ENCODE measurements at regions not wholly inside any gene's neighbourhood (a gene's known extent, or its start where the extent isn't known, plus 50 kb on each side); places are given as distances from the start of the nearest gene placed in this dataset.
"Not testable (repeated sequence)": the region's sequence is repeated elsewhere in the genome, so short reads cannot be mapped to it uniquely, and the experiment has no call there.

- DNase-seq: no peak
Observed at GRCh38 chr11:50298182-50298988, 265.7 kb downstream of the OR4C45 start.

DNA sequence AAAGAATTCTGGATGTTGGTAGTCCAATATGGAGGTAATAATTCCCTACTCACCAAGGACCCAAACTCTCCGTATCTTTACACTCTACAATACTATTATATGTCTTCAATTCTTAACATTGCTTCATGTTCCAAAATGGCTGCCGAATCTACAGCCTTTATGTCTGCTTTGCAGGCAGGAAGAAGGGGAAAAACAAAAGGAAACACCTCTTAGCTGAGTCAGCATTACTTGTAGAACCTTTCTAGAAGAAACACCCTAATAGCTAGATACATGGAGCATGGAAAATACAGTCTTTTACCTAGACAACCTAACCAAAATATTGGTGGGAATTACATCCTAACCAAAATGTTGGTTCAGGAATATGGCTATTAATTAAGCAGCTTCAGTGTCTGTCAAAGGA, 298.0 kb downstream of the OR4C45 start:
- H3K4me3 Mint-ChIP-seq; CTCF ChIA-PET; H3K27ac Mint-ChIP-seq; DNase-seq; H3K4me1 Mint-ChIP-seq; H3K27me3 Mint-ChIP-seq; H3K36me3 Mint-ChIP-seq (ENCODE audit: low read depth); POLR2A ChIA-PET: not testable (repeated sequence)
- H3K9me3 Mint-ChIP-seq: peaks cover 40% of the 10 kb centered on the region

More at GRCh38 chr11:50298182-50298988, 265.7 kb downstream of the OR4C45 start:
- Mint-ChIP-seq H3K27ac (no peak overlapping the region), H3K9me3 (peaks cover 15% of the 10 kb centered on the region), H3K4me3 (no peak overlapping the region), H3K27me3 (no peaks in the 10 kb centered on the region), H3K4me1 (no peaks in the 10 kb centered on the region), H3K36me3 (ENCODE audit: low read depth) (no peaks in the 10 kb centered on the region)
- ChIA-PET POLR2A (no interaction called here), CTCF (no interaction called here)

DNA sequence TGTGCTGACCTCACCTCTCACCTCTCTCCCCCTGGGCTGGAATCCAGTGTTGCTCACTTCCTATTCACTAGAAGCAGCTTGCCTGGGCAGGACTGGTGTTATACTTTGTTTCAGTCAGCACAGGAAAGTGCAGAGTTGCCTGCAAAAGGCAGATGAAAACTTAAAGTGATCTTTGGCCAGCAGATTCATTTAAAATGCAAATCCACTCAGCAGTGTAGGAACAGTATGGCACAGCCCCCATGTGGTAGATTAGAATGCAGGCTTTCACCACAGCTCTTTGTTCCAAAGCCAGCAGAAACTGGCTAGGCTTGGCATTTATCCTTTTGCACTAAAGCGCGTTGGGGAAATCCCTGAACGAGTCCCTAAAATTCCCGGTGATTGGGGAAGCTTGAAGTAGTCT, 301.2 kb downstream of the OR4C45 start:
- no peaks in the 10 kb centered on the region for H3K27me3 Mint-ChIP-seq
- POLR2A ChIA-PET: no interaction called here
- H3K36me3 Mint-ChIP-seq (ENCODE audit: low read depth): no peaks in the 10 kb centered on the region
- DNase-seq: no peak
- H3K9me3 Mint-ChIP-seq: peaks cover 36% of the 10 kb centered on the region
- no peaks in the 10 kb centered on the region for H3K4me1 Mint-ChIP-seq
- no peak overlapping the region for H3K4me3 Mint-ChIP-seq
- no peak overlapping the region for H3K27ac Mint-ChIP-seq
- CTCF ChIA-PET: no interaction called here

- CTCF ChIA-PET; H3K27me3 Mint-ChIP-seq; H3K36me3 Mint-ChIP-seq (ENCODE audit: low read depth); H3K4me1 Mint-ChIP-seq; POLR2A ChIA-PET; DNase-seq; H3K4me3 Mint-ChIP-seq; H3K27ac Mint-ChIP-seq: not testable (repeated sequence)
- H3K9me3 Mint-ChIP-seq: peaks cover 32% of the 10 kb centered on the region
Observed at GRCh38 chr11:50337432-50337831, 304.8 kb downstream of the OR4C45 start.

DNA sequence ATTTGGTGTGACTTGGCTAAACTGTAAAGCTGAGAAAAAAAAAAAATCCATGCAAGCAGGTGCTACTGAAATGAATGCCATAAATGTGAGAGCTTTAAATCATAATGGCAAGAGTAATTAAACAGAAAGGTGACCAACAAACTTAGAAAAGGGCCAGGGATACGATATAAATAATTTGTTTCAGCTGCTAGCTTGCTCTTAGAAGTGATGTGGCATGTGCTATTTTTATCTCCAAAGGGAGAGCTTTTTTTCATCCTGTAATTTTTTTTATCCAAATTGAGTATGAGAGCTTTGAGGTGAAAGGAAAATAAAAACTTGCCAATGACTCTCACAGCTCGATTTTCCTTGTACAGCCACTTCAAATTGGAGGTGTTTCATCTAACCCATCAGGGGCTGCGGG, 315.3 kb downstream of the OR4C45 start:
- H3K4me1 Mint-ChIP-seq; H3K27ac Mint-ChIP-seq; CTCF ChIA-PET; DNase-seq; H3K36me3 Mint-ChIP-seq (ENCODE audit: low read depth); H3K27me3 Mint-ChIP-seq; H3K4me3 Mint-ChIP-seq; H3K9me3 Mint-ChIP-seq; POLR2A ChIA-PET: not testable (repeated sequence)

- CTCF ChIA-PET: no interaction called here
- POLR2A ChIA-PET: interaction anchor here (0.8 kb wide), 1 partner anchor 16 kb away, joined by 3 read pairs; no protein-coding TSS in a partner anchor
- Mint-ChIP-seq H3K27me3 (no peaks in the 10 kb centered on the region), H3K9me3 (peaks cover 36% of the 10 kb centered on the region), H3K4me1 (no peaks in the 10 kb centered on the region), H3K27ac (no peak overlapping the region), H3K4me3 (no peak overlapping the region), H3K36me3 (ENCODE audit: low read depth) (no peaks in the 10 kb centered on the region)
- DNase-seq: no peak
Observed at GRCh38 chr11:50379484-50379883, 346.8 kb downstream of the OR4C45 start.

DNA sequence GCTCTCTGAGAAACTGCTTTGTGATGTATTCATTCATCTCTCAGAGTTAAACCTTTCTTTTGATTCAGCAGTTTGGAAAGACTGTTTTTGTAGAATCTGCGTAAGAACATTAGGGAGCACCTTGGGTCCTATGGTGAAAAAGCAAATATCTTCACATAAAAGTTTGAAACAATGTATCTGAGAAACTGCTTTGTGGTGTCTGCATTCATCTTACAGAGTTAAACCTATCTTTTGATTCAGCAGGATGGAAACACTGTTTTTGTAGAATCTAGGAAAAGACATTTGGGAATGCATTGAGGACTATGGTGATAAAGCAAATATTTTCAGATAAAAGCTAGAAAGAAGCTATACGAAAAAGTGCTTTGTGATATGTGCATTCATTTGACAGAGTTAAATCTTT, 361.3 kb downstream of the OR4C45 start:
- Mint-ChIP-seq H3K36me3 (ENCODE audit: low read depth) (no peaks in the 10 kb centered on the region), H3K9me3 (peaks cover 38% of the 10 kb centered on the region)

GRCh38 chr11:50412832-50413231, 380.2 kb downstream of the OR4C45 start:
- H3K27ac Mint-ChIP-seq: no peak overlapping the region
- peaks cover 34% of the 10 kb centered on the region for H3K9me3 Mint-ChIP-seq
- ChIA-PET CTCF (no interaction called here), POLR2A (no interaction called here)
- no peak overlapping the region for H3K4me3 Mint-ChIP-seq
- no peaks in the 10 kb centered on the region for H3K27me3 Mint-ChIP-seq
- DNase-seq: no peak
- no peaks in the 10 kb centered on the region for H3K4me1 Mint-ChIP-seq
- no peaks in the 10 kb centered on the region for H3K36me3 Mint-ChIP-seq (ENCODE audit: low read depth)

More for the DNA sequence above, 361.3 kb downstream of the OR4C45 start:
- H3K4me3 Mint-ChIP-seq: no peak overlapping the region
- ChIA-PET CTCF (no interaction called here), POLR2A (no interaction called here)
- DNase-seq: no peak
- no peak overlapping the region for H3K27ac Mint-ChIP-seq
- no peaks in the 10 kb centered on the region for H3K27me3 Mint-ChIP-seq
- H3K4me1 Mint-ChIP-seq: no peaks in the 10 kb centered on the region

GRCh38 chr11:50423208-50423607, 390.5 kb downstream of the OR4C45 start:
- no peak for DNase-seq
- ChIA-PET POLR2A (no interaction called here), CTCF (no interaction called here)
- no peaks in the 10 kb centered on the region for H3K4me1 Mint-ChIP-seq
- H3K27me3 Mint-ChIP-seq: no peaks in the 10 kb centered on the region
- no peak overlapping the region for H3K27ac Mint-ChIP-seq
- peaks cover 15% of the 10 kb centered on the region for H3K9me3 Mint-ChIP-seq
- no peaks in the 10 kb centered on the region for H3K36me3 Mint-ChIP-seq (ENCODE audit: low read depth)
- H3K4me3 Mint-ChIP-seq: no peak overlapping the region
